Activated CD8-positive, alpha-beta T cell treated with anti-CD3 and anti-CD28 coated beads, Interleukin-2, amount 10 ng/mL, durations not matched to agents 7 days and 5 days (primary cell): ENCODE measurements at regions not wholly inside any gene's neighbourhood (a gene's known extent, or its start where the extent isn't known, plus 50 kb on each side); places are given as distances from the start of the nearest gene placed in this dataset.
"Not testable (repeated sequence)": the region's sequence is repeated elsewhere in the genome, so short reads cannot be mapped to it uniquely, and the experiment has no call there.

Experiments
- ATAC-seq: fragments of 150-1000 bp; cut with Tn5 transposase; one replicate; pipeline ENCODE4 v1.10.0; 2021; ENCODE audit warnings: moderate library complexity
- CTCF ChIA-PET: fragments of 350-600 bp; sonication (Branson Sonifier 250); formaldehyde crosslinking; loops from one replicate; lab custom pipeline; 2021; ENCODE audit warnings: antibody characterized with exemption; lab: Charles Lee
- POLR2A ChIA-PET: fragments of 350-600 bp; sonication (Branson Sonifier 250); formaldehyde crosslinking; loops from one replicate; lab custom pipeline; 2021; ENCODE audit warnings: antibody characterized with exemption; lab: Charles Lee
- DNase-seq: peaks from one replicate; pipeline ENCODE4 v3.0.0-alpha.2; 2020
- H3K27ac Mint-ChIP-seq: one replicate; pipeline ENCODE4 v1.8.0; 2021; ENCODE audit warnings: mild to moderate bottlenecking, mixed read lengths
- H3K27me3 Mint-ChIP-seq: one replicate; pipeline ENCODE4 v1.8.0; 2021; ENCODE audit warnings: low read depth, mixed read lengths
- H3K36me3 Mint-ChIP-seq: one replicate; pipeline ENCODE4 v1.8.0; 2021; ENCODE audit warnings: low read depth, mixed read lengths
- H3K4me1 Mint-ChIP-seq: one replicate; pipeline ENCODE4 v1.8.0; 2021; ENCODE audit warnings: low read depth, mixed read lengths
- H3K4me3 Mint-ChIP-seq: one replicate; pipeline ENCODE4 v1.8.0; 2021; ENCODE audit warnings: mild to moderate bottlenecking, mixed read lengths
- H3K9me3 Mint-ChIP-seq: one replicate; pipeline ENCODE4 v1.8.0; 2022; ENCODE audit warnings: mixed read lengths; ENCODE audit not compliant: insufficient read depth

GRCh38 chr15:95742836-95743235, 587.7 kb upstream of the NR2F2 start:
- Mint-ChIP-seq H3K27ac (no peak overlapping the region), H3K4me1 (peaks cover 16% of the 10 kb centered on the region), H3K9me3 (no peaks in the 10 kb centered on the region), H3K4me3 (no peak overlapping the region), H3K36me3 (peaks cover 7% of the 10 kb centered on the region), H3K27me3 (no peaks in the 10 kb centered on the region)
- no peak for ATAC-seq
- no peak for DNase-seq
- ChIA-PET POLR2A (no interaction called here), CTCF (no interaction called here)

- DNase-seq (no peak), ATAC-seq (no peak)
- ChIA-PET CTCF (no interaction called here), POLR2A (no interaction called here)
- Mint-ChIP-seq H3K4me3 (no peak overlapping the region), H3K27me3 (peaks cover 11% of the 10 kb centered on the region), H3K4me1 (no peaks in the 10 kb centered on the region), H3K36me3 (no peaks in the 10 kb centered on the region), H3K27ac (no peak overlapping the region), H3K9me3 (no peaks in the 10 kb centered on the region)
These were observed 573.3 kb upstream of the NR2F2 start for GRCh38 chr15:95757171-95757570.

- ATAC-seq (no peak), DNase-seq (no peak)
- Mint-ChIP-seq H3K36me3 (no peaks in the 10 kb centered on the region), H3K27me3 (peaks cover 12% of the 10 kb centered on the region), H3K9me3 (no peaks in the 10 kb centered on the region), H3K27ac (no peak overlapping the region), H3K4me1 (no peaks in the 10 kb centered on the region), H3K4me3 (no peak overlapping the region)
- ChIA-PET CTCF (no interaction called here), POLR2A (no interaction called here)
These were observed 572.0 kb upstream of the NR2F2 start for GRCh38 chr15:95758451-95758850.

GRCh38 chr15:95758851-95759250, 571.6 kb upstream of the NR2F2 start:
- no peak for DNase-seq
- Mint-ChIP-seq H3K4me1 (no peaks in the 10 kb centered on the region), H3K9me3 (no peaks in the 10 kb centered on the region), H3K27me3 (peaks cover 10% of the 10 kb centered on the region), H3K36me3 (no peaks in the 10 kb centered on the region), H3K27ac (no peak overlapping the region), H3K4me3 (no peak overlapping the region)
- ATAC-seq = no peak
- ChIA-PET POLR2A (no interaction called here), CTCF (no interaction called here)

- Mint-ChIP-seq H3K4me3 (no peak overlapping the region), H3K4me1 (no peaks in the 10 kb centered on the region), H3K27me3 (peaks cover 7% of the 10 kb centered on the region), H3K27ac (no peak overlapping the region), H3K36me3 (no peaks in the 10 kb centered on the region), H3K9me3 (no peaks in the 10 kb centered on the region)
- ATAC-seq = no peak
- ChIA-PET POLR2A (no interaction called here), CTCF (no interaction called here)
- no peak for DNase-seq
These were observed 570.0 kb upstream of the NR2F2 start for GRCh38 chr15:95760508-95760907.

- Mint-ChIP-seq H3K4me1 (no peaks in the 10 kb centered on the region), H3K27me3 (peaks cover 7% of the 10 kb centered on the region), H3K4me3 (no peak overlapping the region), H3K9me3 (no peaks in the 10 kb centered on the region), H3K36me3 (no peaks in the 10 kb centered on the region), H3K27ac (no peak overlapping the region)
- DNase-seq (no peak), ATAC-seq (no peak)
- POLR2A ChIA-PET = no interaction called here
- CTCF ChIA-PET = no interaction called here
These were observed 568.9 kb upstream of the NR2F2 start for GRCh38 chr15:95761501-95762165.

- Mint-ChIP-seq H3K27me3 (peaks cover 4% of the 10 kb centered on the region), H3K9me3 (no peaks in the 10 kb centered on the region), H3K27ac (no peak overlapping the region), H3K4me3 (no peak overlapping the region), H3K4me1 (no peaks in the 10 kb centered on the region), H3K36me3 (no peaks in the 10 kb centered on the region)
- DNase-seq (no peak), ATAC-seq (no peak)
- POLR2A ChIA-PET = no interaction called here
- CTCF ChIA-PET = no interaction called here
These were observed 567.1 kb upstream of the NR2F2 start for GRCh38 chr15:95763426-95763825.

- H3K4me1 Mint-ChIP-seq = no peaks in the 10 kb centered on the region
- H3K27ac Mint-ChIP-seq = no peak overlapping the region
- H3K36me3 Mint-ChIP-seq = no peaks in the 10 kb centered on the region
- H3K4me3 Mint-ChIP-seq = no peak overlapping the region
- POLR2A ChIA-PET = no interaction called here
- no peaks in the 10 kb centered on the region for H3K9me3 Mint-ChIP-seq
- ATAC-seq = no peak
- peaks cover 3% of the 10 kb centered on the region for H3K27me3 Mint-ChIP-seq
- no peak for DNase-seq
- CTCF ChIA-PET = no interaction called here
These were observed 565.3 kb upstream of the NR2F2 start for GRCh38 chr15:95765161-95765560.

- DNase-seq = no peak
- no peaks in the 10 kb centered on the region for H3K4me1 Mint-ChIP-seq
- ATAC-seq = no peak
- H3K4me3 Mint-ChIP-seq = no peak overlapping the region
- H3K27ac Mint-ChIP-seq = no peak overlapping the region
- POLR2A ChIA-PET = no interaction called here
- H3K27me3 Mint-ChIP-seq = peaks cover 2% of the 10 kb centered on the region
- CTCF ChIA-PET = no interaction called here
- H3K9me3 Mint-ChIP-seq = no peaks in the 10 kb centered on the region
- H3K36me3 Mint-ChIP-seq = no peaks in the 10 kb centered on the region
These were observed 560.3 kb upstream of the NR2F2 start for GRCh38 chr15:95770196-95770595.

GRCh38 chr15:95772982-95773381, 557.5 kb upstream of the NR2F2 start:
- ChIA-PET CTCF (no interaction called here), POLR2A (no interaction called here)
- Mint-ChIP-seq H3K4me1 (no peaks in the 10 kb centered on the region), H3K27ac (no peak overlapping the region), H3K27me3 (peaks cover 2% of the 10 kb centered on the region), H3K36me3 (no peaks in the 10 kb centered on the region), H3K4me3 (no peak overlapping the region), H3K9me3 (no peaks in the 10 kb centered on the region)
- DNase-seq (no peak), ATAC-seq (no peak)

GRCh38 chr15:95784508-95784907, 546.0 kb upstream of the NR2F2 start:
- Mint-ChIP-seq H3K9me3 (peaks cover 37% of the 10 kb centered on the region), H3K27ac (no peak overlapping the region), H3K4me3 (no peak overlapping the region), H3K4me1 (no peaks in the 10 kb centered on the region), H3K27me3 (no peaks in the 10 kb centered on the region), H3K36me3 (no peaks in the 10 kb centered on the region)
- CTCF ChIA-PET = no interaction called here
- DNase-seq (no peak), ATAC-seq (no peak)
- POLR2A ChIA-PET = no interaction called here

- DNase-seq, POLR2A ChIA-PET, CTCF ChIA-PET, H3K36me3 Mint-ChIP-seq, H3K27ac Mint-ChIP-seq, ATAC-seq, H3K4me1 Mint-ChIP-seq, H3K4me3 Mint-ChIP-seq, H3K27me3 Mint-ChIP-seq: not testable (repeated sequence)
- peaks cover 37% of the 10 kb centered on the region for H3K9me3 Mint-ChIP-seq
These were observed 545.2 kb upstream of the NR2F2 start for GRCh38 chr15:95785276-95785675.

GRCh38 chr15:95793231-95793630, 537.3 kb upstream of the NR2F2 start:
- no peak for ATAC-seq
- ChIA-PET CTCF (no interaction called here), POLR2A (no interaction called here)
- Mint-ChIP-seq H3K27ac (no peak overlapping the region), H3K27me3 (peaks cover 9% of the 10 kb centered on the region), H3K9me3 (no peaks in the 10 kb centered on the region), H3K36me3 (no peaks in the 10 kb centered on the region), H3K4me1 (no peaks in the 10 kb centered on the region), H3K4me3 (no peak overlapping the region)
- no peak for DNase-seq
